Gastrocnemius medialis (tissue), 4 donors: ENCODE measurements at regions not wholly inside any gene's neighbourhood (a gene's known extent, or its start where the extent isn't known, plus 50 kb on each side); places are given as distances from the start of the nearest gene placed in this dataset.

Experiments used
- CTCF ChIP-seq, 5 experiments: fragments of 450-650 bp in 3 of 5; fragments of 200-600 bp in 2 of 5; sonication (generic) in 2 of 5; IDR thresholded peaks in 4 of 5; conservative IDR thresholded peaks in 1 of 5; 1 replicate in 4 of 5; 2 replicates in 1 of 5; pipeline ENCODE4 v1.5.1; 2016 to 2019; ENCODE audit warnings: antibody characterized with exemption in 5 of 5, mild to moderate bottlenecking in 3 of 5, moderate library complexity in 3 of 5
- POLR2A ChIP-seq, 2 donors: fragments of 450-650 bp; IDR thresholded peaks; one replicate each; pipeline ENCODE4 v1.6.1; 2017; ENCODE audit warnings: antibody characterized with exemption in 2 of 2, mild to moderate bottlenecking in 2 of 2, moderate library complexity in 2 of 2

- TF ChIP-seq CTCF (IDR thresholded peaks at IDR 0.05 in 4 of 5, conservative IDR thresholded peaks at IDR 0.05 in 1 of 5): no peak
- no peak for TF ChIP-seq POLR2A (IDR thresholded peaks at IDR 0.05)
These were observed 779.3 kb upstream of the COBL start for GRCh38 chr7:52095861-52096260.
